H9 (cell line): ENCODE measurements at regions not wholly inside any gene's neighbourhood (a gene's known extent, or its start where the extent isn't known, plus 50 kb on each side); places are given as distances from the start of the nearest gene placed in this dataset.

Source experiments
- DNase-seq: peaks from one replicate; pipeline ENCODE4 v3.0.0-alpha.2; 2017
- H2AFZ ChIP-seq: one replicate; pipeline ENCODE4 v1.6.1; 2013; ENCODE audit warnings: mild to moderate bottlenecking, low read length, control low read depth, moderate library complexity
- H2AK5ac ChIP-seq: 2 replicates; pipeline ENCODE4 v1.6.1; 2013; ENCODE audit warnings: low read length, control low read depth, mixed read lengths; ENCODE audit not compliant: insufficient read length
- H2BK120ac ChIP-seq: one replicate; pipeline ENCODE4 v1.6.1; 2013; ENCODE audit warnings: low read depth, mild to moderate bottlenecking, low read length, control low read depth, inconsistent platforms; ENCODE audit not compliant: poor library complexity, severe bottlenecking
- H2BK12ac ChIP-seq: 2 replicates; pipeline ENCODE4 v1.6.1; 2013; ENCODE audit warnings: low read length, control low read depth, mixed read lengths, low read depth; ENCODE audit not compliant: insufficient read length
- H2BK15ac ChIP-seq: 2 replicates; pipeline ENCODE4 v1.6.1; 2013; ENCODE audit warnings: low read depth, low read length, control low read depth
- H2BK20ac ChIP-seq: one replicate; pipeline ENCODE4 v1.6.1; 2013; ENCODE audit warnings: low read depth, mild to moderate bottlenecking, low read length, control low read depth, inconsistent platforms; ENCODE audit not compliant: poor library complexity, severe bottlenecking
- H2BK5ac ChIP-seq: 2 replicates; pipeline ENCODE4 v1.6.1; 2013; ENCODE audit warnings: low read length, control low read depth, mixed read lengths; ENCODE audit not compliant: insufficient read length
- H3K14ac ChIP-seq: 2 replicates; pipeline ENCODE4 v1.6.1; 2013; ENCODE audit warnings: low read length, control low read depth; ENCODE audit not compliant: insufficient read depth
- H3K18ac ChIP-seq: 2 replicates; pipeline ENCODE4 v1.6.1; 2013; ENCODE audit warnings: low read depth, mild to moderate bottlenecking, mixed read lengths, low read length, control low read depth; ENCODE audit not compliant: insufficient read length
- H3K23ac ChIP-seq: 2 replicates; pipeline ENCODE4 v1.6.1; 2013; ENCODE audit warnings: low read length, control low read depth, mixed read lengths, low read depth; ENCODE audit not compliant: insufficient read length
- H3K23me2 ChIP-seq: 2 replicates; pipeline ENCODE4 v1.6.1; 2013; ENCODE audit warnings: low read depth, mild to moderate bottlenecking, mixed read lengths, low read length, control low read depth; ENCODE audit not compliant: insufficient read length, poor library complexity, severe bottlenecking
- H3K27ac ChIP-seq: 2 replicates; pipeline ENCODE4 v1.5.1; 2013; ENCODE audit warnings: low read length, control low read depth, mixed read lengths, low read depth; ENCODE audit not compliant: insufficient read length
- H3K27me3 ChIP-seq: 2 replicates; pipeline ENCODE4 v1.6.1; 2013; ENCODE audit warnings: low read length, control low read depth, inconsistent platforms; ENCODE audit not compliant: insufficient read depth
- H3K4ac ChIP-seq: 2 replicates; pipeline ENCODE4 v1.6.1; 2013; ENCODE audit warnings: low read depth, mild to moderate bottlenecking, control low read depth, inconsistent platforms, low read length, moderate library complexity
- H3K4me1 ChIP-seq: 2 replicates; pipeline ENCODE4 v1.6.1; 2013; ENCODE audit warnings: low read length, control low read depth, inconsistent platforms; ENCODE audit not compliant: insufficient read depth
- H3K4me2 ChIP-seq: 2 replicates; pipeline ENCODE4 v1.6.1; 2013; ENCODE audit warnings: low read length, control low read depth, mixed read lengths; ENCODE audit not compliant: insufficient read length, insufficient read depth
- H3K56ac ChIP-seq: 2 replicates; pipeline ENCODE4 v1.6.1; 2013; ENCODE audit warnings: low read depth, mild to moderate bottlenecking, mixed read lengths, low read length, control low read depth; ENCODE audit not compliant: insufficient read length
- H3K79me1 ChIP-seq: 2 replicates; pipeline ENCODE4 v1.6.1; 2013; ENCODE audit warnings: low read depth, mild to moderate bottlenecking, moderate library complexity, low read length, control low read depth, inconsistent platforms; ENCODE audit not compliant: insufficient read depth, poor library complexity, severe bottlenecking
- H3K79me2 ChIP-seq: 2 replicates; pipeline ENCODE4 v1.6.1; 2013; ENCODE audit warnings: low read length, control low read depth, inconsistent platforms; ENCODE audit not compliant: insufficient read depth
- H3K9ac ChIP-seq: 2 replicates; pipeline ENCODE4 v1.6.1; 2013; ENCODE audit warnings: low read length, control low read depth, mixed read lengths; ENCODE audit not compliant: insufficient read length; ENCODE audit errors: extremely low read depth
- H3K9me3 ChIP-seq: one replicate; pipeline ENCODE4 v1.6.1; 2013; ENCODE audit warnings: low read depth, low read length, inconsistent platforms; ENCODE audit not compliant: control insufficient read depth
- H3T11ph ChIP-seq: one replicate; pipeline ENCODE4 v1.6.1; 2013; ENCODE audit warnings: mild to moderate bottlenecking, low read length, control low read depth, inconsistent platforms
- H4K20me1 ChIP-seq: one replicate; pipeline ENCODE4 v1.6.1; 2013; ENCODE audit not compliant: control insufficient read depth, insufficient read length, insufficient read depth
- H4K5ac ChIP-seq: 2 replicates; pipeline ENCODE4 v1.6.1; 2013; ENCODE audit warnings: low read depth, mild to moderate bottlenecking, mixed read lengths, low read length, control low read depth; ENCODE audit not compliant: insufficient read length
- H4K8ac ChIP-seq: replicated peaks from 2 replicates; pipeline ENCODE4 v1.6.1; 2013; ENCODE audit warnings: low read length, control low read depth, mixed read lengths, low read depth; ENCODE audit not compliant: insufficient read length
- H4K91ac ChIP-seq: 2 replicates; pipeline ENCODE4 v1.6.1; 2013; ENCODE audit warnings: low read depth, mild to moderate bottlenecking, moderate library complexity, mixed read lengths, low read length, control low read depth; ENCODE audit not compliant: insufficient read length
- H3K27ac Mint-ChIP-seq, 3 experiments: 2 replicates in 2 of 3; 3 replicates in 1 of 3; pipeline ENCODE4 v1.8.0; 2020 to 2021; ENCODE audit warnings: mixed read lengths in 3 of 3, mild to moderate bottlenecking in 1 of 3, moderate library complexity in 1 of 3
- H3K27me3 Mint-ChIP-seq: 2 replicates; pipeline ENCODE4 v1.8.0; 2021; ENCODE audit warnings: low read depth, mild to moderate bottlenecking, moderate library complexity, mixed read lengths
- H3K36me3 Mint-ChIP-seq, 3 experiments: 2 replicates in 2 of 3; 3 replicates in 1 of 3; pipeline ENCODE4 v1.8.0; 2020 to 2021; ENCODE audit warnings: low read depth in 3 of 3, mixed read lengths in 3 of 3; ENCODE audit not compliant: insufficient read depth in 1 of 3
- H3K4me1 Mint-ChIP-seq, 2 experiments: 2 replicates each; pipeline ENCODE4 v1.8.0; 2020; ENCODE audit warnings: mixed read lengths in 2 of 2
- H3K4me3 Mint-ChIP-seq, 2 experiments: 2 replicates in 1 of 2; 3 replicates in 1 of 2; pipeline ENCODE4 v1.8.0; 2020 to 2021; ENCODE audit warnings: mild to moderate bottlenecking in 2 of 2, mixed read lengths in 2 of 2, moderate library complexity in 1 of 2
- H3K9me3 Mint-ChIP-seq, 2 experiments: 2 replicates in 1 of 2; 3 replicates in 1 of 2; pipeline ENCODE4 v1.8.0; 2020; ENCODE audit warnings: mild to moderate bottlenecking in 2 of 2, mixed read lengths in 2 of 2, moderate library complexity in 1 of 2
- CTCF ChIP-seq: fragments of 200-600 bp; sonication (generic); conservative IDR thresholded peaks from 3 replicates; pipeline ENCODE4 v1.8.0; 2021; ENCODE audit warnings: antibody characterized with exemption, mild to moderate bottlenecking
- WGBS: extraction: QIAGEN DNeasy Blood & Tissue Kit; methylation state at CpG from one replicate; pipeline ENCODE4 v1.1.7; 2013; ENCODE audit warnings: missing lambda C conversion rate, low lambda C conversion rate, mixed read lengths; ENCODE audit not compliant: insufficient read length; ENCODE audit errors: extremely low coverage; 5-methylcytosine and 5-hydroxymethylcytosine counted together

DNA sequence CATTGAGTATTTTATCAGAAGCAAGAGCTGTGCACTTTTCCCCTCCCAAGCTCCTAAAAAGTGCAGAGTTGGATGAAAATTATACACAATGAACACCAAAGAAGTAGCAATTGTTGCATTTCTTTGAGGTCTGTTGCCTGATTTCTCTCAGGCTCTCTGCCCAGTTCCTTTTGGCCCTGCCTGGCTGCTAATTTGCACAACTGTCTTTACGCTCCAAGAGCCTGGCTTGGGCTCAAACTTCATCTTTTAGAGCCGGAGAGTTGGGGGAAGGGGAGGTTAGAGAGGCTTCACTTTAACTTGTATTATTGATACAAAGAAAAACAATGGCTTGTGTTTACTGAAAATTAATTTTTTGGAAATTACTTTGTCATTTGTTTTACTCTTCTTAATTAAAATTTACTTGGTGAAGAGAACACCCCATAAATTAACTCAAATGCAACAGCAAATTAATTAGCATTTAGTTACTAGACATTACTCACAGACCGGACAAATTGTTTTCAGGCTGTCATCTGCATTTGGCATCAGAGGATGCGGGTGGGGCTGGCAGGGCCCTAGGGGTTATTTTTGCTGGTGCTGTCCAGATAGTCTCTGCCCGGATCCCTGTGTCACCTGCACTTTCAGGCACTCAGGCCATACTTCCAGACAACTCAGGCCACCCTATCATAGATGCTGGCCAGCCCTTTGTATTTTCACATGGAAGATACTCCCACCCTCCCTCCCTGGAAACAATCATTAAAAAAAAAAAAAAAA, 407.3 kb downstream of the NXPE2 start:
- Histone ChIP-seq H4K8ac (no peak overlapping the region), H4K20me1 (no peaks in the 10 kb centered on the region), H3K14ac (no peak overlapping the region), H2BK12ac (no peak overlapping the region), H2BK20ac (no peak overlapping the region), H2AFZ (no peak overlapping the region), H4K91ac (no peak overlapping the region), H2BK5ac (no peak overlapping the region), H3K4me2 (no peak overlapping the region), H2BK15ac (no peak overlapping the region), H3K4me1 (no peaks in the 10 kb centered on the region), H3K9me3 (no peaks in the 10 kb centered on the region), H3K23me2 (no peaks in the 10 kb centered on the region), H3K56ac (no peak overlapping the region), H3K18ac (no peak overlapping the region), H2AK5ac (no peak overlapping the region), H3K79me1 (no peaks in the 10 kb centered on the region), H3K27ac (no peak overlapping the region), H2BK120ac (no peak overlapping the region), H3K4ac (no peak overlapping the region), H3K9ac (no peak overlapping the region), H3K27me3 (no peaks in the 10 kb centered on the region), H4K5ac (no peak overlapping the region), H3K79me2 (no peaks in the 10 kb centered on the region), H3T11ph (no peak overlapping the region), H3K23ac (no peak overlapping the region)
- Mint-ChIP-seq H3K9me3 (no peaks in the 10 kb centered on the region), H3K4me1 (peaks cover 25 to 31% of the 10 kb centered on the region in 2 experiments), H3K4me3 (no peak overlapping the region), H3K27me3 (peaks cover 20% of the 10 kb centered on the region), H3K27ac (no peak overlapping the region), H3K36me3 (no peaks in the 10 kb centered on the region)
- WGBS = no CpG with 5 or more reads among the region's 5 CpGs
- DNase-seq = no peak
- no peak for TF ChIP-seq CTCF
